H1 (cell line): ENCODE measurements at regions not wholly inside any gene's neighbourhood (a gene's known extent, or its start where the extent isn't known, plus 50 kb on each side); places are given as distances from the start of the nearest gene placed in this dataset.

Source experiments
- ATF2 ChIP-seq: IDR thresholded peaks from 2 replicates; pipeline ENCODE4 v1.6.1; 2012; ENCODE audit warnings: low read length, inconsistent platforms
- KDM1A ChIP-seq: fragments of 200-600, 300-600 bp; sonication (generic); IDR thresholded peaks from 2 replicates; pipeline ENCODE4 v1.7.1; 2016; ENCODE audit warnings: mild to moderate bottlenecking, low read length, borderline replicate concordance
- NANOG ChIP-seq: IDR thresholded peaks from 2 replicates; pipeline ENCODE4 v1.6.1; 2011; ENCODE audit warnings: low read length, low read depth, mild to moderate bottlenecking, inconsistent platforms; ENCODE audit not compliant: insufficient read depth, poor library complexity, severe bottlenecking
- TAF1 ChIP-seq: IDR thresholded peaks from 2 replicates; pipeline ENCODE4 v1.6.1; 2011; ENCODE audit warnings: mild to moderate bottlenecking, low read depth, low read length
- TAF7 ChIP-seq: optimal IDR thresholded peaks from 2 replicates; pipeline ENCODE3; 2011; ENCODE audit warnings: low read depth, mild to moderate bottlenecking, inconsistent platforms, low read length, moderate library complexity, borderline replicate concordance
- TEAD4 ChIP-seq: IDR thresholded peaks from 2 replicates; pipeline ENCODE4 v1.6.1; 2012; ENCODE audit warnings: low read depth, low read length, inconsistent platforms, mixed read lengths

GRCh38 chr3:43923104-43923882 lies 232.6 kb downstream of the ABHD5 start (continued):
- no peak for TF ChIP-seq KDM1A
- no peak for TF ChIP-seq TEAD4
- no peak for TF ChIP-seq NANOG
- TF ChIP-seq TAF7, result no peak
- no peak for TF ChIP-seq TAF1
- TF ChIP-seq ATF2, result no peak
